H1 (cell line): ENCODE measurements at regions not wholly inside any gene's neighbourhood (a gene's known extent, or its start where the extent isn't known, plus 50 kb on each side); places are given as distances from the start of the nearest gene placed in this dataset.

Experiments
- CTCF ChIA-PET: fragments of 300-600 bp; sonication (Branson Sonifier 250); formaldehyde crosslinking; loops from one replicate; lab custom pipeline; 2021; ENCODE audit not compliant: partially characterized antibody; lab: Charles Lee
- POLR2A ChIA-PET: fragments of 300-600 bp; sonication (Branson Sonifier 250); formaldehyde crosslinking; loops from one replicate; lab custom pipeline; 2021; ENCODE audit warnings: inconsistent platforms; ENCODE audit not compliant: partially characterized antibody; lab: Charles Lee
- DNase-seq, 2 experiments: peaks; one replicate each; pipeline versions ENCODE4 v3.0.0 to v3.0.0-alpha.2; 2010 to 2022; ENCODE audit warnings: low spot score in 2 of 2, low read depth in 1 of 2, mixed read lengths in 1 of 2
- FAIRE-seq: peaks from 2 replicates; lab custom pipeline; 2011; peaks lifted over from hg19 to GRCh38; lab: Jason Lieb, UNC
- H2AFZ ChIP-seq: 2 replicates; pipeline ENCODE4 v1.8.1; 2012; ENCODE audit warnings: low read length, inconsistent platforms
- H2AK5ac ChIP-seq: 2 replicates; pipeline ENCODE4 v1.6.1; 2013; ENCODE audit warnings: low read depth, low read length
- H2BK120ac ChIP-seq: replicated peaks from 2 replicates; pipeline ENCODE3; 2013; ENCODE audit warnings: low read depth, low read length, inconsistent platforms
- H2BK12ac ChIP-seq: 2 replicates; pipeline ENCODE4 v1.6.1; 2013; ENCODE audit warnings: low read depth, low read length
- H2BK15ac ChIP-seq: 2 replicates; pipeline ENCODE4 v1.6.1; 2013; ENCODE audit warnings: low read length
- H2BK20ac ChIP-seq: 2 replicates; pipeline ENCODE4 v1.6.1; 2013; ENCODE audit warnings: low read length
- H2BK5ac ChIP-seq: 2 replicates; pipeline ENCODE4 v1.6.1; 2013; ENCODE audit warnings: low read depth, low read length
- H3K14ac ChIP-seq: 2 replicates; pipeline ENCODE4 v1.6.1; 2013; ENCODE audit warnings: inconsistent platforms; ENCODE audit not compliant: insufficient read length
- H3K18ac ChIP-seq: 2 replicates; pipeline ENCODE4 v1.6.1; 2013; ENCODE audit warnings: low read length; ENCODE audit errors: extremely low read depth
- H3K23ac ChIP-seq: 2 replicates; pipeline ENCODE4 v1.6.1; 2013; ENCODE audit warnings: inconsistent platforms; ENCODE audit not compliant: insufficient read length
- H3K23me2 ChIP-seq: 2 replicates; pipeline ENCODE4 v1.6.1; 2013; ENCODE audit warnings: low read depth, low read length
- H3K27ac ChIP-seq: 2 replicates; pipeline ENCODE4 v1.6.1; 2011; ENCODE audit warnings: low read depth, low read length, inconsistent platforms
- H3K27me3 ChIP-seq, 4 experiments: replicated peaks in 1 of 4; 1 replicate in 1 of 4; 2 replicates in 3 of 4; pipeline versions ENCODE4 v1.6.1 to v1.8.1; 2011 to 2013; ENCODE audit warnings: low read length in 3 of 4, mild to moderate bottlenecking in 3 of 4, inconsistent platforms in 2 of 4, mixed read lengths in 2 of 4, moderate library complexity in 1 of 4; ENCODE audit not compliant: control insufficient read depth in 3 of 4, insufficient read depth in 3 of 4; ENCODE audit errors: extremely low read depth in 1 of 4
- H3K36me3 ChIP-seq, 4 experiments: 2 replicates each; pipeline versions ENCODE4 v1.6.1 to v1.8.1; 2011 to 2013; ENCODE audit warnings: mild to moderate bottlenecking in 4 of 4, low read length in 3 of 4, moderate library complexity in 2 of 4, control low read depth in 1 of 4, inconsistent platforms in 1 of 4; ENCODE audit not compliant: insufficient read depth in 4 of 4, control insufficient read depth in 2 of 4
- H3K4ac ChIP-seq: replicated peaks from 2 replicates; pipeline ENCODE3; 2013; ENCODE audit warnings: low read length, low read depth, mixed read lengths, inconsistent platforms; ENCODE audit not compliant: insufficient read length
- H3K4me1 ChIP-seq, 4 experiments: replicated peaks in 1 of 4; 1 replicate in 1 of 4; 2 replicates in 3 of 4; pipeline versions ENCODE4 v1.6.1 to v1.8.1; 2011 to 2013; ENCODE audit warnings: low read length in 3 of 4, inconsistent platforms in 2 of 4, mixed read lengths in 1 of 4; ENCODE audit not compliant: insufficient read depth in 4 of 4, control insufficient read depth in 3 of 4
- H3K4me2 ChIP-seq, 2 experiments: 2 replicates each; pipeline versions ENCODE4 v1.6.1 to v1.8.1; 2011 to 2013; ENCODE audit warnings: low read depth in 2 of 2, low read length in 2 of 2, control low read depth in 1 of 2, inconsistent platforms in 1 of 2, mild to moderate bottlenecking in 1 of 2; ENCODE audit not compliant: insufficient read depth in 1 of 2
- H3K4me3 ChIP-seq, 4 experiments: fragments of 200-600, 300-600 bp in 1 of 4; sonication (generic), shearing (Covaris generic), sonication (Bioruptor Twin) in 1 of 4; 2 replicates each; pipeline versions ENCODE4 v1.5.1 to v1.8.1; 2011 to 2016; ENCODE audit warnings: low read length in 4 of 4, low read depth in 3 of 4, control low read depth in 2 of 4, inconsistent platforms in 2 of 4, mild to moderate bottlenecking in 2 of 4, mixed read lengths in 1 of 4, moderate library complexity in 1 of 4; ENCODE audit not compliant: insufficient read depth in 2 of 4; ENCODE audit errors: extremely low read depth in 1 of 4
- H3K56ac ChIP-seq: replicated peaks from 2 replicates; pipeline ENCODE3; 2013; ENCODE audit warnings: low read depth, mild to moderate bottlenecking, mixed read lengths, low read length, inconsistent platforms; ENCODE audit not compliant: insufficient read length
- H3K79me1 ChIP-seq: 2 replicates; pipeline ENCODE4 v1.6.1; 2013; ENCODE audit warnings: low read depth, low read length, control low read depth
- H3K79me2 ChIP-seq, 2 experiments: 2 replicates each; pipeline versions ENCODE4 v1.6.1 to v1.8.1; 2012 to 2013; ENCODE audit warnings: low read length in 2 of 2, mild to moderate bottlenecking in 2 of 2, inconsistent platforms in 1 of 2; ENCODE audit not compliant: insufficient read depth in 2 of 2, control insufficient read depth in 1 of 2
- H3K9ac ChIP-seq, 4 experiments: replicated peaks in 1 of 4; 1 replicate in 1 of 4; 2 replicates in 3 of 4; pipeline versions ENCODE4 v1.6.1 to v1.8.1; 2011 to 2013; ENCODE audit warnings: low read depth in 3 of 4, low read length in 3 of 4, control low read depth in 2 of 4, mild to moderate bottlenecking in 2 of 4, moderate library complexity in 2 of 4, inconsistent platforms in 1 of 4; ENCODE audit errors: extremely low read depth in 1 of 4
- H3K9me3 ChIP-seq, 2 experiments: 2 replicates each; pipeline versions ENCODE4 v1.6.1 to v1.8.1; 2012 to 2013; ENCODE audit warnings: mild to moderate bottlenecking in 2 of 2, moderate library complexity in 2 of 2, control low read depth in 1 of 2, inconsistent platforms in 1 of 2, low read depth in 1 of 2, low read length in 1 of 2, mixed read lengths in 1 of 2; ENCODE audit not compliant: insufficient read depth in 2 of 2
- H4K20me1 ChIP-seq, 2 experiments: replicated peaks in 1 of 2; 2 replicates each; pipeline versions ENCODE3 to v1.8.1; 2011 to 2013; ENCODE audit warnings: inconsistent platforms in 2 of 2, low read length in 2 of 2, mild to moderate bottlenecking in 1 of 2; ENCODE audit not compliant: insufficient read depth in 2 of 2, control insufficient read depth in 1 of 2
- H4K5ac ChIP-seq: 2 replicates; pipeline ENCODE4 v1.6.1; 2013; ENCODE audit warnings: low read length, low read depth, mixed read lengths, inconsistent platforms; ENCODE audit not compliant: insufficient read length
- H4K8ac ChIP-seq: 2 replicates; pipeline ENCODE4 v1.8.0; 2013; ENCODE audit warnings: mild to moderate bottlenecking, moderate library complexity, low read length, inconsistent platforms; ENCODE audit not compliant: insufficient read depth; ENCODE audit errors: extremely low read depth
- H4K91ac ChIP-seq: replicated peaks from 2 replicates; pipeline ENCODE3; 2013; ENCODE audit warnings: low read length, mixed read lengths, inconsistent platforms; ENCODE audit not compliant: insufficient read length
- EGR1 ChIP-seq: IDR thresholded peaks from 2 replicates; pipeline ENCODE4 v1.6.1; 2011; ENCODE audit warnings: low read depth, low read length, borderline replicate concordance
- EP300 ChIP-seq, 2 experiments: IDR thresholded peaks; 1 replicate in 1 of 2; 2 replicates in 1 of 2; pipeline ENCODE4 v1.6.1; 2011 to 2012; ENCODE audit warnings: low read depth in 2 of 2, low read length in 2 of 2, mild to moderate bottlenecking in 2 of 2, borderline replicate concordance in 1 of 2, inconsistent platforms in 1 of 2, moderate library complexity in 1 of 2
- FOSL1 ChIP-seq: IDR thresholded peaks from 2 replicates; pipeline ENCODE4 v1.6.1; 2011; ENCODE audit warnings: mild to moderate bottlenecking, low read depth, low read length, moderate library complexity; ENCODE audit not compliant: insufficient read depth
- GTF2F1 ChIP-seq: IDR thresholded peaks from 2 replicates; pipeline ENCODE4 v1.6.1; 2012; ENCODE audit warnings: low read depth, low read length, improper control_type of control experiment, borderline replicate concordance
- JUND ChIP-seq: IDR thresholded peaks from 2 replicates; pipeline ENCODE4 v1.6.1; 2011; ENCODE audit warnings: mild to moderate bottlenecking, improper control_type of control experiment, low read length
- MAFK ChIP-seq: IDR thresholded peaks from 2 replicates; pipeline ENCODE4 v1.6.1; 2012; ENCODE audit warnings: low read depth, mild to moderate bottlenecking, improper control_type of control experiment, low read length
- NRF1 ChIP-seq: IDR thresholded peaks from 2 replicates; pipeline ENCODE4 v1.6.1; 2011; ENCODE audit warnings: mild to moderate bottlenecking, low read depth, low read length, improper control_type of control experiment
- RFX5 ChIP-seq: IDR thresholded peaks from 2 replicates; pipeline ENCODE4 v1.6.1; 2011; ENCODE audit warnings: low read depth, low read length, improper control_type of control experiment, borderline replicate concordance
- SAP30 ChIP-seq: fragments of 300-600 bp; sonication (generic); IDR thresholded peaks from 2 replicates; pipeline ENCODE4 v1.7.1; 2012; ENCODE audit warnings: low read length, moderate library complexity, mild to moderate bottlenecking, inconsistent platforms; ENCODE audit not compliant: insufficient read depth, insufficient replicate concordance
- SP1 ChIP-seq: IDR thresholded peaks from 2 replicates; pipeline ENCODE4 v1.6.1; 2011; ENCODE audit warnings: low read depth, low read length
- TAF1 ChIP-seq: IDR thresholded peaks from 2 replicates; pipeline ENCODE4 v1.6.1; 2011; ENCODE audit warnings: mild to moderate bottlenecking, low read depth, low read length
- TCF12 ChIP-seq: IDR thresholded peaks from 2 replicates; pipeline ENCODE4 v1.6.1; 2011; ENCODE audit warnings: low read depth, mild to moderate bottlenecking, low read length
- YY1 ChIP-seq: IDR thresholded peaks from 2 replicates; pipeline ENCODE4 v1.6.1; 2011; ENCODE audit warnings: low read depth, mild to moderate bottlenecking, low read length
- WGBS, 2 experiments: shearing (Covaris generic) in 1 of 2; methylation state at CpG; one replicate each; pipeline versions ENCODE4 v1.1.6 to v1.1.7; 2013 to 2015; ENCODE audit warnings: low lambda C conversion rate in 2 of 2, mixed read lengths in 2 of 2, inconsistent platforms in 1 of 2, low coverage in 1 of 2, missing lambda C conversion rate in 1 of 2; ENCODE audit not compliant: insufficient replicate concordance in 2 of 2, insufficient coverage in 1 of 2, insufficient read length in 1 of 2; ENCODE audit errors: extremely low coverage in 1 of 2, missing lambda C conversion rate in 1 of 2; 5-methylcytosine and 5-hydroxymethylcytosine counted together

DNA sequence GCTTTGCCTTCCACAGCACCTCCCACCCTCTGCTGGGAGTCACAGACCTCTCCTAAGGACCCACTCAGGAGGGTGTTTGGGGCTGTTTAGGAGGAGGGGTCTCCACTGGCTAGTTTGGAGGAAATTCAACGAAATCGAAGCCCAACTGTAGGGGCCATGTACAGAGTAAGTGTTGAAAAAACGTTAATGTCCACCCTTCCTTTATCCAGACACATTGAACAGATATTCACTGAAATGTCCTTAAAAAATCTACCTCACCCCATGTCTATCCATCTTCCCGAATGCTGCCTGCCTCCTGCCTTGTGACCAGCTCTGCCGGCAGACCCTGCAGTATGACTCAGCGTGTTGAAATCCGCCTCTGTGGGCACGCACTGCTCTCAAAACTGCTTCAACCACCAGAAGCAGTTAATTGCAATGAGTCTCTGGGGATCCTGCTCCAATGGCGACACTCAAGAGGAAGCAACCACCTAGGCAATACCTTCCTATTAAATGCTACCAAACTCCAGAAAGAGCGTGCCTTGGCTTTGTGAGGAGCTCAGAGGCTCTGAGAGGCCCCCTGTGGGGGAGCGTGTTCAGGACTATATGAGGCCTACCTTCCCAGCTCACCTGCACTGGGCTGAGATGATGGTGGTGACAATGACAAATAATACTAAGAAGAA is 61.4 kb upstream of the RTN4 start:
- no peak overlapping the region for H2BK20ac ChIP-seq
- 0 out of 2 replicates have a peak overlapping the region, but pooled peaks have one; percentile 26 for H2AK5ac ChIP-seq
- no peak overlapping the region for H3K4ac ChIP-seq
- H3K79me1 ChIP-seq, result no peaks in the 10 kb centered on the region
- ChIA-PET CTCF (interaction anchor here (0.6 to 1.3 kb wide), 5 partner anchors 10 to 788 kb away, joined by 3 to 4 read pairs (median 3); no protein-coding TSS in a partner anchor), POLR2A (interaction anchor here (0.8 to 1.4 kb wide), 5 partner anchors 9 to 51 kb away, joined by 3 to 4 read pairs (median 3); no protein-coding TSS in a partner anchor)
- H2BK15ac ChIP-seq, result peak overlapping the region; percentile 36; the same call in 1 of the 2 replicates
- H4K91ac ChIP-seq, result peak overlapping the region; percentile 26
- WGBS, 2 experiments, result 82% methylated on average over 11 of the region's 11 CpGs; no CpG with 5 or more reads in 1 of the 2 experiments
- H3K56ac ChIP-seq, result no peak overlapping the region
- no peak overlapping the region for H2BK120ac ChIP-seq
- no peak overlapping the region for H3K23ac ChIP-seq
- H2BK5ac ChIP-seq, result peak overlapping the region; percentile 41
- peak overlapping the region; percentile 84 for H3K18ac ChIP-seq
- 0 out of 4 replicates have a peak overlapping the region, but pooled peaks of 1 of the 2 experiments have one; percentile 7 for H3K4me2 ChIP-seq
- H3K4me1 ChIP-seq, result peaks cover 0 to 6% (median 2%) of the 10 kb centered on the region in 4 experiments; a peak in 5 of 7 replicates
- H3K27ac ChIP-seq, result no peak overlapping the region
- H3K9me3 ChIP-seq, result no peaks in the 10 kb centered on the region
- H2BK12ac ChIP-seq, result peak overlapping the region; percentile 82
- H2AFZ ChIP-seq, result peak overlapping the region; percentile 78
- no peaks in the 10 kb centered on the region for H3K23me2 ChIP-seq
- H3K79me2 ChIP-seq, result no peaks in the 10 kb centered on the region
- H4K8ac ChIP-seq, result no peak overlapping the region
- H3K9ac ChIP-seq, result no peak overlapping the region
- peak overlapping the region; percentile 15 for H4K5ac ChIP-seq
- H3K36me3 ChIP-seq, result no peaks in the 10 kb centered on the region
- no peak for FAIRE-seq
- H3K27me3 ChIP-seq, result no peaks in the 10 kb centered on the region
- no peak overlapping the region for H3K14ac ChIP-seq
- H4K20me1 ChIP-seq, result no peaks in the 10 kb centered on the region
- DNase-seq, result peak in 1 of 2 experiments; percentile 33
- no peak overlapping the region for H3K4me3 ChIP-seq
- TF ChIP-seq TAF1, result 0 out of 2 replicates have a peak, but pooled peaks have one; percentile 40
- TF ChIP-seq GTF2F1, result no peak
- TF ChIP-seq RFX5, result no peak
- no peak for TF ChIP-seq SP1
- no peak for TF ChIP-seq EP300 (IDR thresholded peaks at IDR 0.05; ENCODE audit: borderline replicate concordance in 1 of 2, low read depth in 2 of 2, low read length in 2 of 2)
- no peak for TF ChIP-seq SAP30
- no peak for TF ChIP-seq TCF12
- no peak for TF ChIP-seq FOSL1
- TF ChIP-seq EGR1, result no peak
- no peak for TF ChIP-seq YY1
- no peak for TF ChIP-seq NRF1
- TF ChIP-seq JUND, result 0 out of 2 replicates have a peak, but pooled peaks have one; percentile 34
- peak; percentile 75; the same call in 1 of the 2 replicates for TF ChIP-seq MAFK
